Lung (tissue), 11 donors: ENCODE measurements at regions not wholly inside any gene's neighbourhood (a gene's known extent, or its start where the extent isn't known, plus 50 kb on each side); places are given as distances from the start of the nearest gene placed in this dataset.

Experiments
- ATAC-seq: fragments of 200-7000 bp; cut with Tn5 transposase; one replicate; pipeline ENCODE4 v1.9.1; 2020; ENCODE audit warnings: moderate number of reproducible peaks; ENCODE audit not compliant: insufficient read depth, low FRiP score
- DNase-seq, 3 donors: peaks; one replicate each; pipeline ENCODE4 v3.0.0-alpha.2; 2013 to 2017
- H3K27ac ChIP-seq, 2 donors: one replicate each; pipeline ENCODE4 v1.5.1; 2013; ENCODE audit warnings: mild to moderate bottlenecking in 2 of 2, moderate library complexity in 2 of 2, control low read depth in 1 of 2, inconsistent platforms in 1 of 2, low read depth in 1 of 2, low read length in 1 of 2
- H3K27me3 ChIP-seq, 3 donors: one replicate each; pipeline ENCODE4 v1.5.1; 2013; ENCODE audit warnings: low read length in 2 of 3; ENCODE audit not compliant: control insufficient read depth in 3 of 3, insufficient read depth in 3 of 3
- H3K36me3 ChIP-seq, 4 donors: one replicate each; pipeline ENCODE4 v1.5.1; 2013; ENCODE audit warnings: low read length in 4 of 4, mild to moderate bottlenecking in 1 of 4, moderate library complexity in 1 of 4; ENCODE audit not compliant: control insufficient read depth in 4 of 4, insufficient read depth in 4 of 4
- H3K4me1 ChIP-seq, 5 donors: one replicate each; pipeline ENCODE4 v1.5.1; 2013; ENCODE audit warnings: low read length in 5 of 5, mild to moderate bottlenecking in 2 of 5, moderate library complexity in 1 of 5; ENCODE audit not compliant: control insufficient read depth in 5 of 5, insufficient read depth in 5 of 5
- H3K4me3 ChIP-seq: one replicate; pipeline ENCODE4 v1.5.1; 2013; ENCODE audit warnings: mild to moderate bottlenecking, control low read depth, moderate library complexity
- H3K9ac ChIP-seq, 2 donors: one replicate each; pipeline ENCODE4 v1.5.1; 2013; ENCODE audit warnings: low read length in 2 of 2, control low read depth in 1 of 2; ENCODE audit not compliant: insufficient read depth in 1 of 2
- H3K9me3 ChIP-seq, 4 donors: one replicate each; pipeline ENCODE4 v1.5.1; 2013; ENCODE audit warnings: low read length in 3 of 4, mild to moderate bottlenecking in 1 of 4, moderate library complexity in 1 of 4; ENCODE audit not compliant: control insufficient read depth in 4 of 4, insufficient read depth in 3 of 4
- WGBS, 2 donors: extraction: QIAGEN DNeasy Blood & Tissue Kit; methylation state at CpG; one replicate each; pipeline ENCODE4 v1.1.7; 2013; 5-methylcytosine and 5-hydroxymethylcytosine counted together
- TF ChIP-seq, protein P1 (sequence below): IDR thresholded peaks from 2 replicates; pipeline ENCODE4 v1.5.1; 2012; ENCODE audit warnings: mild to moderate bottlenecking; ENCODE audit errors: control extremely low read depth, extremely low read depth
- donor health status: control.
- donor health status: control.
- donor health status: Bipolar disorder and iron deficiency.
- donor health status: healthy.
- donor health status: DM: yes; HTN: yes; CAD: no.

DNA sequence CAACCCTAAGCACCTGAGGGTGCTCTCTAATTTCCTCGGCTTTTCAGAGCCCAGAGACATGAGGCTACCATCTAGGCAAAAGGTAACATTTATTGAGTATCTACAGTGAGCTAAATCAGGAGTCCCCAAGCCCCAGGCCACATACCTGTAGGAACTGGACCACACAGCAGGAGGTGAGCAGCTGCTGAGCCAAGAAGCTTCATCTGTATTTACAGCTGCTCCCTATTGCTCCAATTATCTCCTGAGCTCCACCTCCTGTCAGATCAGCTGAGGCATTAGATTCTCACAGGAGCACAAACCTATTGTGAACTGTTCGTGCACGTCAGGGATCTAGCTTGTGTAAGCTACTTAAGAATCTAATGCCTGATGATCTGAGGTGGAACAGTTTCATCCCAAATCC is 70.2 kb downstream of the RND3 start:
- Histone ChIP-seq H3K4me3 (no peak overlapping the region), H3K9me3 (no peaks in the 10 kb centered on the region), H3K4me1 (peaks cover 0 to 2% (median 0%) of the 10 kb centered on the region in 5 donors), H3K27me3 (no peaks in the 10 kb centered on the region), H3K9ac (no peak overlapping the region), H3K36me3 (no peaks in the 10 kb centered on the region), H3K27ac (no peak overlapping the region)
- ATAC-seq (no peak), DNase-seq (no peak)
- TF ChIP-seq, protein P1, sequence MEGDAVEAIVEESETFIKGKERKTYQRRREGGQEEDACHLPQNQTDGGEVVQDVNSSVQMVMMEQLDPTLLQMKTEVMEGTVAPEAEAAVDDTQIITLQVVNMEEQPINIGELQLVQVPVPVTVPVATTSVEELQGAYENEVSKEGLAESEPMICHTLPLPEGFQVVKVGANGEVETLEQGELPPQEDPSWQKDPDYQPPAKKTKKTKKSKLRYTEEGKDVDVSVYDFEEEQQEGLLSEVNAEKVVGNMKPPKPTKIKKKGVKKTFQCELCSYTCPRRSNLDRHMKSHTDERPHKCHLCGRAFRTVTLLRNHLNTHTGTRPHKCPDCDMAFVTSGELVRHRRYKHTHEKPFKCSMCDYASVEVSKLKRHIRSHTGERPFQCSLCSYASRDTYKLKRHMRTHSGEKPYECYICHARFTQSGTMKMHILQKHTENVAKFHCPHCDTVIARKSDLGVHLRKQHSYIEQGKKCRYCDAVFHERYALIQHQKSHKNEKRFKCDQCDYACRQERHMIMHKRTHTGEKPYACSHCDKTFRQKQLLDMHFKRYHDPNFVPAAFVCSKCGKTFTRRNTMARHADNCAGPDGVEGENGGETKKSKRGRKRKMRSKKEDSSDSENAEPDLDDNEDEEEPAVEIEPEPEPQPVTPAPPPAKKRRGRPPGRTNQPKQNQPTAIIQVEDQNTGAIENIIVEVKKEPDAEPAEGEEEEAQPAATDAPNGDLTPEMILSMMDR = no peak
- 91 to 93% methylated on average over 3 of the region's 3 CpGs for WGBS, 2 donors

DNA sequence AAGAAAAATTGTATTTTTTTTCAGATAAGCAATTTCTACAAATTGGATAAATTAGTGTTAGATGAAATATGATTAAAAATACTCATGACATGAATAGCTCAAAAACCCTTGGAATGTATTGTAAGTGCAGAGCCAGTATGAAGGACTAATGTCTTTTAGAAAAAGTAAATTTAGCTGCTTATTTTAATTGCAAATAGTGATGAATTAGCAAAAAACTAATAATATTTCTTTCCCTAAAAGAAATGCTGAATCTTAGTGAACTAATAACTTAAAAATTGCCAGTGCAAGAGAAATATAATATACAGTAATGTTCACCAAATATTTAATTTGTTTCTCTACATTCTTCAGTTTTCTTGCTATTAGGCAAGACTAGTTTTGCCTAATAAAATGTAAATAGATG is 72.4 kb downstream of the RND3 start:
- H3K27ac ChIP-seq = no peak overlapping the region
- no peak for ATAC-seq
- no peaks in the 10 kb centered on the region for H3K36me3 ChIP-seq
- no peak overlapping the region for H3K4me3 ChIP-seq
- H3K27me3 ChIP-seq = peaks cover 0 to 3% (median 0%) of the 10 kb centered on the region in 3 donors
- no peak overlapping the region for H3K9ac ChIP-seq
- TF ChIP-seq, protein P1 = no peak
- H3K9me3 ChIP-seq = no peaks in the 10 kb centered on the region
- no peak for DNase-seq
- H3K4me1 ChIP-seq = peaks cover 0 to 2% (median 0%) of the 10 kb centered on the region in 5 donors

DNA sequence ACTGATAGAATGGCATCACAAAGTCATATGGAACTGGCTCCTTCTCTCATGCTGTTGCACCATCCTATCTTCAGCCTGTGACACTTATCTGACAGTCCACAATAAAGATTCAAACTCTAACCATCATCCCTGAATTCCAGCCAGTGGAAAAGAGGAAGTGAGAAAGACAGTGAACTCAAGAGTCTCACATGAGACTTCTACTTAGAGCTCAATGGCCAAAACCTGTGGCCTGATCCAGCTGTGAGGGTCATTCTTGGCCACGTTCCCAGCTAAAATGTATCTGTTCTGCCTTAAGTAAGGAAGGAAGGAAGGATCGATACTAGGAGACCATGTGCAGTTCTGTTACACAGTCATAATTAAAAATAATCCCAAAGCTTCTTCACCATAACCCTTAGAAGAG is 73.6 kb downstream of the RND3 start:
- Histone ChIP-seq H3K4me3 (no peak overlapping the region), H3K36me3 (no peaks in the 10 kb centered on the region), H3K27me3 (peaks cover 0 to 3% (median 0%) of the 10 kb centered on the region in 3 donors), H3K9me3 (no peaks in the 10 kb centered on the region), H3K27ac (no peak overlapping the region), H3K4me1 (peaks cover 0 to 2% (median 0%) of the 10 kb centered on the region in 5 donors), H3K9ac (no peak overlapping the region)
- DNase-seq (no peak), ATAC-seq (no peak)
- TF ChIP-seq, protein P1 = no peak
- 71 to 74% methylated on average over 2 of the region's 2 CpGs for WGBS, 2 donors

DNA sequence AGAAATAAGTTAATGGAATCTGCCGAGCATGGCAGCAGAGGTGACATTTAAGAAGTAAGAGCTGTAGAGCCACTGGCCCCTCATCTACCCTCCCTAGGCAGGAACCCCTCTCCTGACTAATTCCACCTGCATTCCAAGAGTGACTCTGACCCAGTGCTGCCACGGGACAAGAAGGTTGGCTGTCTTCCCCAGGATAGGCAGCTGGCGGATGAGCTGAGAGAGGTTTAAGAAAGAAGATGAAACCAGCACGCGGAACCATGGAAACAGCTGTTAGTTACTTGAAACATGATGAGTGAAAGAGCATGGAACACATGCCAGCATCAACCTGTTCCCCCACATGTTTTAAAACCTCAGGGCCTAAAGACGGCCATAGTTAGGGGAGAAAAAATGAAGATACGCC is 74.1 kb downstream of the RND3 start:
- WGBS, 2 donors = 95 to 96% methylated on average over 7 of the region's 7 CpGs
- TF ChIP-seq, protein P1 = no peak
- Histone ChIP-seq H3K4me3 (no peak overlapping the region), H3K27ac (no peak overlapping the region), H3K9ac (no peak overlapping the region), H3K9me3 (no peaks in the 10 kb centered on the region), H3K27me3 (peaks cover 0 to 3% (median 0%) of the 10 kb centered on the region in 3 donors), H3K4me1 (peaks cover 0 to 2% (median 0%) of the 10 kb centered on the region in 5 donors), H3K36me3 (no peaks in the 10 kb centered on the region)
- ATAC-seq (no peak), DNase-seq (no peak)
